Colonic mucosa (tissue), 4 donors: ENCODE measurements at regions not wholly inside any gene's neighbourhood (a gene's known extent, or its start where the extent isn't known, plus 50 kb on each side); places are given as distances from the start of the nearest gene placed in this dataset.

ENCODE experiments used
- DNase-seq: peaks from one replicate; pipeline ENCODE4 v3.0.0-alpha.2; 2020
- H3K27ac ChIP-seq: fragments of 200-600 bp; one replicate; pipeline ENCODE4 v1.8.0; 2021
- H3K27me3 ChIP-seq: fragments of 200-600 bp; one replicate; pipeline ENCODE4 v1.8.0; 2021
- H3K36me3 ChIP-seq: fragments of 200-600 bp; one replicate; pipeline ENCODE4 v1.8.0; 2021
- H3K4me1 ChIP-seq: fragments of 200-600 bp; one replicate; pipeline ENCODE4 v1.8.0; 2021; ENCODE audit warnings: mild to moderate bottlenecking
- H3K4me3 ChIP-seq: fragments of 200-600 bp; one replicate; pipeline ENCODE4 v1.8.0; 2021
- H3K9ac ChIP-seq, 2 donors: one replicate each; pipeline ENCODE4 v1.7.0; 2013; ENCODE audit warnings: control low read depth in 2 of 2, low read depth in 2 of 2, low read length in 2 of 2
- H3K9me3 ChIP-seq: fragments of 200-600 bp; one replicate; pipeline ENCODE4 v1.8.0; 2021
- CTCF ChIP-seq: fragments of 200-600 bp; IDR thresholded peaks from one replicate; pipeline ENCODE4 v1.8.0; 2022; ENCODE audit warnings: antibody characterized with exemption, mild to moderate bottlenecking
- intact Hi-C: fragments of 100-400 bp; cut with DNase I; formaldehyde crosslinking; loops from one replicate; pipeline ENCODE4 v1.14.1; 2022
- donor health status: healthy.
- donor health status: DM: no; HTN: no; CAD: no.
- donor health status: DM: no; HTN: no; CAD: no.

DNA sequence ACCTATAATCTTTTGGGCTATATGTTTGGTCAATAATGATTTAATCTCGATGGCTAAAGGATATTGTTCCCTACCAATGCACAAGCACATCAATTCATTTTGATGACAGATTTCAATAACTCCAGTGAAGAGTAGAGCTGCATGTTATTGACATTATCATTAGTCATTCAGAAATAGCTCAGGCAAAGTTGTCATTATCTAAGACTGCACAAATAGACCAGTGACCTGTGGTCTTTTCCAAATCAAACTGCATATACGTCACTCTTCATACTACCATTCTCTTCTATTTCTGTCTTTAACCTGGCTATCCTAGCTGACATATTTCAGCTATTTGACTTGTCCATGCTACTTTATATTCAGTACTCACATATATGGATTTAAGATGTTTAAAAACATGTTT lies 1050.8 kb downstream of the C4orf33 start:
- no peak for DNase-seq
- H3K4me3 ChIP-seq, result no peak overlapping the region
- no peak for TF ChIP-seq CTCF
- no peak overlapping the region for H3K9ac ChIP-seq
- H3K4me1 ChIP-seq, result no peaks in the 10 kb centered on the region
- intact Hi-C loops, result no loop called here
- no peaks in the 10 kb centered on the region for H3K27me3 ChIP-seq
- H3K27ac ChIP-seq, result no peak overlapping the region
- no peaks in the 10 kb centered on the region for H3K9me3 ChIP-seq
- no peaks in the 10 kb centered on the region for H3K36me3 ChIP-seq

DNA sequence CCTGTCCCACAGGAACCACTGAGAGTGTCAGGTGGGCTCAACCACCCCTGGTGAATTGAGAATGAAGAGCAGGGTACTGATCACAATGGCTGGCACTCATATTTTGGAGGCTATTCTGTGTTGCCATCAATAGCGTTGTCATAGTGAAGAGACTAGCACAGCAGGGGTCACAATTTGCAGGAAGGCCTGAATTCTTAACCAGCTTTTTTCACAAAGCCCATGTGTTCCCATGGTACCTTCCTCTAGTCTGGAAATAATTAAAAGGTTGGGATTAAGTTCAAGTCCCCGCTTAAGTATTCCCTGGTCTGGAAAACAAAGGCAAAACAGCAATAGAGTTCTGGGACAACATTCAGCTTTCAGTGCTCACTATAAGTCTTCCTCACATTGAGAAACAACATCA lies 1051.7 kb downstream of the C4orf33 start:
- intact Hi-C loops, result no loop called here
- Histone ChIP-seq H3K9me3 (no peaks in the 10 kb centered on the region), H3K4me1 (no peaks in the 10 kb centered on the region), H3K4me3 (no peak overlapping the region), H3K27me3 (no peaks in the 10 kb centered on the region), H3K9ac (no peak overlapping the region), H3K36me3 (no peaks in the 10 kb centered on the region), H3K27ac (no peak overlapping the region)
- no peak for TF ChIP-seq CTCF
- DNase-seq, result no peak

GRCh38 chr4:130154901-130155300 lies 1058.9 kb downstream of the C4orf33 start:
- Histone ChIP-seq H3K36me3 (no peaks in the 10 kb centered on the region), H3K27ac (no peak overlapping the region), H3K9ac (no peak overlapping the region), H3K4me1 (no peaks in the 10 kb centered on the region), H3K9me3 (no peaks in the 10 kb centered on the region), H3K4me3 (no peak overlapping the region), H3K27me3 (no peaks in the 10 kb centered on the region)
- DNase-seq, result no peak
- TF ChIP-seq CTCF, result no peak
- intact Hi-C loops, result no loop called here

DNA sequence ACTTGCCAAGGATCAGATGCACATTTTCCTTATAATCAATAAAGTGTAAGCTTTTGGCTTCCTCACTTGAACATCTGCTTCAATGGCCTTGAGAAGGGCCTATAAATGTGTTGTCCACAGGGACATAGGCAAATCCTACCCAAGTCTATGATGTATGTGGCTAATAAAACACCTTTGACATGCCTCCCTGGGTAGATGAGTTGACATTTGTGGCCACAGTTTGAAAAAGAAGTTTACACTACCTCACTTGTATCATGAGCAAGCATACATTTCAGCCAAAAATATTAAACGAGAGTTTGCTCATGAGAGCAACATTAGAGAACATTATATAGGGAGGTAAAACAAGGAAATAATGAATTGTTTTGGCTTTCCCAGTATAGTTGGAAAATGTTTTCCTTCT lies 1067.7 kb downstream of the C4orf33 start:
- Histone ChIP-seq H3K4me3 (no peak overlapping the region), H3K27ac (no peak overlapping the region), H3K36me3 (no peaks in the 10 kb centered on the region), H3K9ac (no peak overlapping the region), H3K4me1 (no peaks in the 10 kb centered on the region), H3K27me3 (no peaks in the 10 kb centered on the region), H3K9me3 (no peaks in the 10 kb centered on the region)
- TF ChIP-seq CTCF, result no peak
- intact Hi-C loops, result no loop called here
- no peak for DNase-seq

DNA sequence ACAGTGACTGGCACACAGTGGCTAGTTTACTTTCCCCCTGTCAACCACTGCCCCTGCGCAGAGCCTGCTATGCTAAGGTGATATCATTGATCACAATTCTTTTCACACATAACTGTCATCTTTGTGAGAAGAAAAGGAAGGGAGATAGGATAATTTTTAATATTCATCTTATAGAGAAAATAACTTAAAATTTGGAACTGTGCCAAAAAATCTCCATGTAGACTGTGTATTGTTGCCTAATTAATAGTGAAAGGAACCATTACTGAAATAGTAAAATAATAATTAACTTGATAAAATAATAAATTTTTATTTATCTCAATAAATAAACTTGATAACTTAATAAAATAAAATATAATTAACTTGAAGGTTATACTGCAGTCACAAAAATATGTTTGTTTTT lies 1069.4 kb downstream of the C4orf33 start:
- no peak overlapping the region for H3K4me3 ChIP-seq
- no peak for DNase-seq
- intact Hi-C loops, result no loop called here
- no peaks in the 10 kb centered on the region for H3K36me3 ChIP-seq
- H3K27me3 ChIP-seq, result no peaks in the 10 kb centered on the region
- H3K4me1 ChIP-seq, result no peaks in the 10 kb centered on the region
- TF ChIP-seq CTCF, result no peak
- no peaks in the 10 kb centered on the region for H3K9me3 ChIP-seq
- no peak overlapping the region for H3K9ac ChIP-seq
- no peak overlapping the region for H3K27ac ChIP-seq

- H3K4me1 ChIP-seq, result no peaks in the 10 kb centered on the region
- intact Hi-C loops, result no loop called here
- no peak overlapping the region for H3K9ac ChIP-seq
- H3K4me3 ChIP-seq, result no peak overlapping the region
- no peak for TF ChIP-seq CTCF
- DNase-seq, result no peak
- no peaks in the 10 kb centered on the region for H3K9me3 ChIP-seq
- H3K27me3 ChIP-seq, result no peaks in the 10 kb centered on the region
- no peaks in the 10 kb centered on the region for H3K36me3 ChIP-seq
- H3K27ac ChIP-seq, result no peak overlapping the region
Observed at GRCh38 chr4:130172156-130172555, 1076.2 kb downstream of the C4orf33 start.
